Astrocyte (in vitro differentiated cells and primary cell): ENCODE measurements at regions not wholly inside any gene's neighbourhood (a gene's known extent, or its start where the extent isn't known, plus 50 kb on each side); places are given as distances from the start of the nearest gene placed in this dataset.

Source experiments
- CTCF ChIP-seq: IDR thresholded peaks from 2 replicates; pipeline ENCODE4 v1.5.1; 2011; ENCODE audit warnings: low read depth, mild to moderate bottlenecking, inconsistent platforms, low read length, moderate library complexity; ENCODE audit not compliant: insufficient read depth
- EZH2 ChIP-seq: IDR thresholded peaks from 2 replicates; pipeline ENCODE4 v1.6.1; 2012; ENCODE audit warnings: mild to moderate bottlenecking, low read length, inconsistent platforms; ENCODE audit not compliant: insufficient read depth

GRCh38 chr3:166388321-166388720 lies 551.1 kb upstream of the BCHE start:
- TF ChIP-seq CTCF, result no peak
- TF ChIP-seq EZH2, result no peak
